Thoracic aorta (tissue), 2 donors: ENCODE measurements at regions not wholly inside any gene's neighbourhood (a gene's known extent, or its start where the extent isn't known, plus 50 kb on each side); places are given as distances from the start of the nearest gene placed in this dataset.

ENCODE experiments used
- ATAC-seq: fragments of 150-250 bp; one replicate; pipeline ENCODE4 v1.8.0; 2017; ENCODE audit warnings: low read depth; ENCODE audit not compliant: insufficient number of reproducible peaks, low FRiP score
- DNase-seq: peaks from one replicate; pipeline ENCODE4 v3.0.0-alpha.2; 2020; ENCODE audit warnings: low spot score
- H3K27ac ChIP-seq, 2 donors: fragments of 200-600 bp; sonication (generic); 1 replicate in 1 of 2; 2 replicates in 1 of 2; pipeline ENCODE4 v1.5.1; 2016; ENCODE audit warnings: mild to moderate bottlenecking in 2 of 2, moderate library complexity in 2 of 2
- H3K27me3 ChIP-seq: fragments of 200-600 bp; sonication (generic); replicated peaks from 2 replicates; pipeline ENCODE4 v1.6.0; 2016; ENCODE audit warnings: mild to moderate bottlenecking; ENCODE audit not compliant: insufficient read depth
- H3K36me3 ChIP-seq: fragments of 200-600 bp; sonication (generic); one replicate; pipeline ENCODE4 v1.5.1; 2016
- H3K4me1 ChIP-seq, 2 donors: fragments of 200-600 bp; sonication (generic); 1 replicate in 1 of 2; 2 replicates in 1 of 2; pipeline versions ENCODE4 v1.5.1 to v1.6.0; 2016; ENCODE audit warnings: low read depth in 2 of 2, mild to moderate bottlenecking in 1 of 2; ENCODE audit not compliant: control insufficient read depth in 1 of 2
- H3K4me3 ChIP-seq: fragments of 200-600 bp; sonication (generic); 2 replicates; pipeline ENCODE4 v1.5.1; 2016; ENCODE audit warnings: mild to moderate bottlenecking
- H3K9me3 ChIP-seq: fragments of 200-600 bp; sonication (generic); 2 replicates; pipeline ENCODE4 v1.5.1; 2016
- TF ChIP-seq, protein P1 (sequence below): fragments of 200-600 bp; sonication (generic); IDR thresholded peaks from one replicate; pipeline ENCODE4 v1.5.1; 2019; ENCODE audit warnings: antibody characterized with exemption

DNA sequence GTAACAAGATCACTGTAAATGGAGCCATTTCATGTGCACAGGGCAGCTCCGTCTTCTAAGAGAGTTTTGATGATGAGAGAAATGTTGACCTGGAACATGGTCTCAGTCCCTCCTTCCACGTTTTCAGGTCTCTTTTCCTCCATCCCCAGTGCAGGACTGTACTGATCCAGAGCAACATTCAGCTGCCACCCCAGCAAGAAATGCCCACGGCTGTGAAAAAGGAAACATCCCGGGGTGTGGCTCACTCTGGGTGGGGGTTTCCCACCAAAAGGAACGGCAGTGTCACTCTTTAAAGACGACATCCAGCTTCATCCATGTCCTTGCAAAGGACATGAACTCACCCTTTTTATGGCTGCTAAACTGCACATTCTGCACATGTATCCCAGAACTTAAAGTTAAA, 92.6 kb downstream of the ERMARD start:
- Histone ChIP-seq H3K27ac (no peak overlapping the region), H3K4me3 (no peak overlapping the region), H3K36me3 (no peaks in the 10 kb centered on the region), H3K27me3 (no peaks in the 10 kb centered on the region), H3K4me1 (no peaks in the 10 kb centered on the region), H3K9me3 (no peaks in the 10 kb centered on the region)
- TF ChIP-seq, protein P1, sequence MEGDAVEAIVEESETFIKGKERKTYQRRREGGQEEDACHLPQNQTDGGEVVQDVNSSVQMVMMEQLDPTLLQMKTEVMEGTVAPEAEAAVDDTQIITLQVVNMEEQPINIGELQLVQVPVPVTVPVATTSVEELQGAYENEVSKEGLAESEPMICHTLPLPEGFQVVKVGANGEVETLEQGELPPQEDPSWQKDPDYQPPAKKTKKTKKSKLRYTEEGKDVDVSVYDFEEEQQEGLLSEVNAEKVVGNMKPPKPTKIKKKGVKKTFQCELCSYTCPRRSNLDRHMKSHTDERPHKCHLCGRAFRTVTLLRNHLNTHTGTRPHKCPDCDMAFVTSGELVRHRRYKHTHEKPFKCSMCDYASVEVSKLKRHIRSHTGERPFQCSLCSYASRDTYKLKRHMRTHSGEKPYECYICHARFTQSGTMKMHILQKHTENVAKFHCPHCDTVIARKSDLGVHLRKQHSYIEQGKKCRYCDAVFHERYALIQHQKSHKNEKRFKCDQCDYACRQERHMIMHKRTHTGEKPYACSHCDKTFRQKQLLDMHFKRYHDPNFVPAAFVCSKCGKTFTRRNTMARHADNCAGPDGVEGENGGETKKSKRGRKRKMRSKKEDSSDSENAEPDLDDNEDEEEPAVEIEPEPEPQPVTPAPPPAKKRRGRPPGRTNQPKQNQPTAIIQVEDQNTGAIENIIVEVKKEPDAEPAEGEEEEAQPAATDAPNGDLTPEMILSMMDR, result no peak
- ATAC-seq (no peak), DNase-seq (no peak)

DNA sequence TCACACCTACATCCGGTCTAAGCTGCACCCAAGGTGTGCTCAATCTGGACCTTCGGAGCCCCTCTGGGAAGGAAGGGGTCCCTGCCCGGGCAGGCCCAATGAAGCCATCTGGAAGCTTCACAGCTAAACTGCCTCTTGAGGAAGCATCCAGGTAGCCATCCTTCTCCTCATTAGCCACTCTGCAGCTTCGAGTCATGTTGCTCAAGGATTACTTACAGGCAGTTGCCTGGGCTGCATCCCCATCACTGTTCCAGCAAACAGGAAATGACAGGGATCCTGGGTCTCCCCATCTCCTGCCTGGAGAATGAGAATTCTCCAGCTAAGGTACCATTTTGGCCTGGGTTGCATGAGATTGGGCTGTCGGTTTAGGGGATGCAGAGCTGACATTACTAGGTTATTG, 91.7 kb downstream of the ERMARD start:
- Histone ChIP-seq H3K36me3 (no peaks in the 10 kb centered on the region), H3K4me3 (no peak overlapping the region), H3K27ac (no peak overlapping the region), H3K27me3 (no peaks in the 10 kb centered on the region), H3K4me1 (no peaks in the 10 kb centered on the region), H3K9me3 (no peaks in the 10 kb centered on the region)
- DNase-seq (no peak), ATAC-seq (no peak)
- TF ChIP-seq, protein P1, result no peak

DNA sequence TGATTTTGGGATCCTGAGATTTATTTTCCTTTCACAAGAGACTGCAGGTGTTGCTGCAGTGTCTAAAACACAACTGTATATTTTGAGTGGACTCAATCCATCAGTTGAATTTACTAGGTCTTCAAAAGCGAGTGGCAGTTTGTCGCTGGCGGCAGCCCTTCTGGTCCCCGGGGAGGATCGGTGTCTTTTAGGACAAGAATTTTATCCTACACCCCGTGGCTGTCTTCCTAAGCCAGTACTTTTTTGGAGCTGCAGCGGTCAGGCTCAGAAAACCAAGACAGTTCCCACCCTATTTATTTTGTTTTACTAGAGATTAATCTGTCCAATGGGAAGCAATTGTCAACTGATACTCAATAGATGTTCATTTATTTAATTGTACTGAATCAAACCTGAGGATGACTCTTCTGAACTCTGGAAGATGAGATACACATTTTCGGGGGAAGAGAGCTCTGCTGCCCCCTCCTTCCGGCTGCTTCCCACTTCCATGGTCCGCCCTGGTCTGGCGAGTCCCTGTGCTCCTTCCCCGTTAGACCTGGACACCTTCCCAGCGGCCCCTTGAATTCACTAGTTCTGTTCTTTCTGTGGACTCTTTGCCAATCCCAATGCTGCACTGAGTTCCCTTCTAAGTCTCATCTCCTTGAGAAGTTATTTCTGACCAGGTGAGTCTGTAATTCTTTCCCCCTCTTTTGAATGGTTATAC, 90.6 kb downstream of the ERMARD start:
- H3K27ac ChIP-seq, result no peak overlapping the region
- H3K4me3 ChIP-seq, result no peak overlapping the region
- no peaks in the 10 kb centered on the region for H3K36me3 ChIP-seq
- TF ChIP-seq, protein P1, result no peak
- DNase-seq, result no peak
- no peaks in the 10 kb centered on the region for H3K9me3 ChIP-seq
- H3K4me1 ChIP-seq, result no peaks in the 10 kb centered on the region
- no peak for ATAC-seq
- H3K27me3 ChIP-seq, result no peaks in the 10 kb centered on the region

DNA sequence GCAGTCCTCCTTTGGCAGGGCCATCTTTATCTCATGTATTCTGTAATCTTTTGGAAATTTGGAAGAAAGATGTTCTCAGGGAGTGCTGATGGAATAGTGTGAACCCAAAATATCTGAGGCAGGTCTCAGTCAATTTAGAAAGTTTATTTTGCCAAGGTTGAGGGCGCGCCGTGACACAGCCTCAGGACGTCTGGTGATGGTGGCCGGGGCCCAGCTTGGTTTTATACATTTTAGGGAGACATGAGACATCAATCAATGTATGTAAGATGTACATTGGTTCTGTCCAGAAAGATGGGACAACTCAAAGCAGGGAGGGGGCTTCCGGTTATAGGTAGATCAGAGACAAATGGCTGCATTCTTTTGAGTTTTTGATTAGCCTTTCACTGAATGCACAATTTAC, 89.8 kb downstream of the ERMARD start:
- no peak for DNase-seq
- no peaks in the 10 kb centered on the region for H3K4me1 ChIP-seq
- H3K36me3 ChIP-seq, result no peaks in the 10 kb centered on the region
- no peak for ATAC-seq
- H3K27me3 ChIP-seq, result no peaks in the 10 kb centered on the region
- H3K4me3 ChIP-seq, result no peak overlapping the region
- TF ChIP-seq, protein P1, result no peak
- H3K9me3 ChIP-seq, result no peaks in the 10 kb centered on the region
- no peak overlapping the region for H3K27ac ChIP-seq

DNA sequence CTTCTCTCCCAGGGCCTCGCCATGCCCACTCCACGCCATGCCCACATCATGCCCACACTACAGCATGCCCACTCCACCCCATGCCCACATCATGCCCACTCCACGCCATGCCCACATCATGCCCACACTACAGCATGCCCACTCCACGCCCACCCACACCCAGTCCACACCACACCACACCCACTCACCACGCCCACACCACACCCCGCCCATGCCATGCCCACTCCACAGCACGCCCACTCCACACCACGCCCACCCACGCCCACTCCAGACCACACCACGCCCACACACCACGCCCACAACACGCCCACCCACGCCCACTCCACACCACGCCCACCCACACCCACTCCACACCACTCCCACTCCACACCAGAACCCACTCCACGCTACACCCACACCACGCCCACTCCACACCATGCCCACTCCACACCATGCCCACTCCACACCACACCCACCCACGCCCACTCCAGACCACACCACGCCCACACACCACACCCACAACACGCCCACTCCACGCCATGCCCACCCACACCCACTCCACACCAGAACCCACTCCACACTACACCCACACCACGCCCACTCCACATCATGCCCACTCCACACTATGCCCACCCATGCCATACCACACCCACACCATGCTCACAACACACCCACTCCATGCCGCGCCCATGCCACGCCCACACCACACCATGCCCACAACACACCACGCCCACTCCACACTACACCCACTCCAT, 88.6 kb downstream of the ERMARD start:
- no peaks in the 10 kb centered on the region for H3K9me3 ChIP-seq
- DNase-seq (no peak), ATAC-seq (no peak)
- no peaks in the 10 kb centered on the region for H3K36me3 ChIP-seq
- H3K27me3 ChIP-seq, result no peaks in the 10 kb centered on the region
- TF ChIP-seq, protein P1, result no peak
- no peak overlapping the region for H3K4me3 ChIP-seq
- no peaks in the 10 kb centered on the region for H3K4me1 ChIP-seq
- H3K27ac ChIP-seq, result no peak overlapping the region
